ENCODE measurements at regions not wholly inside any gene's neighbourhood (a gene's known extent, or its start where the extent isn't known, plus 50 kb on each side); places are given as distances from the start of the nearest gene placed in this dataset.

GRCh38 chr10:85513436-85513835 lies 853.2 kb downstream of the GRID1 start:
- TF ChIP-seq CTCF (conservative IDR thresholded peaks at IDR 0.05; ENCODE audit: low read depth, low read length) = no peak
- no peak for TF ChIP-seq CEBPB (IDR thresholded peaks at IDR 0.05; ENCODE audit: low read depth, low read length)
- no peak for TF ChIP-seq POLR2A (IDR thresholded peaks at IDR 0.05; ENCODE audit: low read depth, low read length)
- TF ChIP-seq FOS (IDR thresholded peaks at IDR 0.05; ENCODE audit: low read depth, low read length) = no peak
